Left renal pelvis (tissue), 4 donors: ENCODE measurements at regions not wholly inside any gene's neighbourhood (a gene's known extent, or its start where the extent isn't known, plus 50 kb on each side); places are given as distances from the start of the nearest gene placed in this dataset.
"Not testable (repeated sequence)": the region's sequence is repeated elsewhere in the genome, so short reads cannot be mapped to it uniquely, and the experiment has no call there.

Experiments
- DNase-seq, 4 donors: peaks; one replicate each; pipeline ENCODE4 v3.0.0-alpha.2; 2013; ENCODE audit warnings: low read depth in 4 of 4, low spot score in 3 of 4

- no peak for DNase-seq
Measured at GRCh38 chr7:49644396-49645166, 128.9 kb upstream of the VWC2 start.

- no peak for DNase-seq
Measured at GRCh38 chr7:49645296-49645695, 128.1 kb upstream of the VWC2 start.

GRCh38 chr7:49660170-49660783 lies 113.2 kb upstream of the VWC2 start:
- DNase-seq, result no peak

GRCh38 chr7:49660976-49661375 lies 112.5 kb upstream of the VWC2 start:
- no peak for DNase-seq

- not testable (repeated sequence) for DNase-seq
Measured at GRCh38 chr7:49665963-49666362, 107.5 kb upstream of the VWC2 start.

GRCh38 chr7:49666764-49667163 lies 106.7 kb upstream of the VWC2 start:
- DNase-seq, result no peak

GRCh38 chr7:49669285-49669684 lies 104.2 kb upstream of the VWC2 start:
- no peak for DNase-seq

- DNase-seq, result no peak
Measured at GRCh38 chr7:49669692-49670260, 103.7 kb upstream of the VWC2 start.

GRCh38 chr7:49670991-49671390 lies 102.4 kb upstream of the VWC2 start:
- DNase-seq, result no peak

GRCh38 chr7:49692516-49692915 lies 80.9 kb upstream of the VWC2 start:
- DNase-seq, result no peak

GRCh38 chr7:49695971-49696370 lies 77.5 kb upstream of the VWC2 start:
- no peak for DNase-seq

- DNase-seq, result no peak
Measured at GRCh38 chr7:49700841-49701240, 72.6 kb upstream of the VWC2 start.

GRCh38 chr7:49702099-49702498 lies 71.3 kb upstream of the VWC2 start:
- no peak for DNase-seq

GRCh38 chr7:49703337-49703736 lies 70.1 kb upstream of the VWC2 start:
- DNase-seq, result no peak

GRCh38 chr7:49703881-49704280 lies 69.6 kb upstream of the VWC2 start:
- DNase-seq, result no peak

- DNase-seq, result no peak
Measured at GRCh38 chr7:49706106-49706505, 67.3 kb upstream of the VWC2 start.

- DNase-seq, result no peak
Measured at GRCh38 chr7:49707891-49708290, 65.5 kb upstream of the VWC2 start.

- no peak for DNase-seq
Measured at GRCh38 chr7:49708590-49708989, 64.8 kb upstream of the VWC2 start.

GRCh38 chr7:49711072-49711723 lies 62.2 kb upstream of the VWC2 start:
- DNase-seq, result not testable (repeated sequence)

- no peak for DNase-seq
Measured at GRCh38 chr7:49714182-49714581, 59.3 kb upstream of the VWC2 start.

GRCh38 chr7:49715486-49715885 lies 58.0 kb upstream of the VWC2 start:
- no peak for DNase-seq

- no peak for DNase-seq
Measured at GRCh38 chr7:49717547-49717946, 55.9 kb upstream of the VWC2 start.
